ENCODE measurements at regions not wholly inside any gene's neighbourhood (a gene's known extent, or its start where the extent isn't known, plus 50 kb on each side); places are given as distances from the start of the nearest gene placed in this dataset.

- no peak for TF ChIP-seq CTCF (IDR thresholded peaks at IDR 0.05; ENCODE audit: insufficient read depth, low read depth, low read length, missing control alignments)
- no peak overlapping the region for H3K4me3 ChIP-seq (ENCODE audit: low read depth, low read length)
- no peak for DNase-seq (ENCODE audit: low read depth)
Measured at GRCh38 chr1:195828325-195828724, 779.9 kb downstream of the KCNT2 start.

GRCh38 chr1:195820925-195821324, 787.3 kb downstream of the KCNT2 start:
- no peak overlapping the region for H3K4me3 ChIP-seq (ENCODE audit: low read depth, low read length)
- TF ChIP-seq CTCF (IDR thresholded peaks at IDR 0.05; ENCODE audit: insufficient read depth, low read depth, low read length, missing control alignments): no peak
- DNase-seq (ENCODE audit: low read depth): no peak

GRCh38 chr1:195806060-195806459, 802.2 kb downstream of the KCNT2 start:
- no peak overlapping the region for H3K4me3 ChIP-seq (ENCODE audit: low read depth, low read length)
- no peak for DNase-seq (ENCODE audit: low read depth)
- TF ChIP-seq CTCF (IDR thresholded peaks at IDR 0.05; ENCODE audit: insufficient read depth, low read depth, low read length, missing control alignments): no peak

- TF ChIP-seq CTCF (IDR thresholded peaks at IDR 0.05; ENCODE audit: insufficient read depth, low read depth, low read length, missing control alignments): no peak
- DNase-seq (ENCODE audit: low read depth): no peak
- H3K4me3 ChIP-seq (ENCODE audit: low read depth, low read length): no peak overlapping the region
Measured at GRCh38 chr1:195804547-195804946, 803.7 kb downstream of the KCNT2 start.

- H3K4me3 ChIP-seq (ENCODE audit: low read depth, low read length): no peak overlapping the region
- DNase-seq (ENCODE audit: low read depth): no peak
- no peak for TF ChIP-seq CTCF (IDR thresholded peaks at IDR 0.05; ENCODE audit: insufficient read depth, low read depth, low read length, missing control alignments)
Measured at GRCh38 chr1:195799016-195799415, 809.2 kb downstream of the KCNT2 start.

GRCh38 chr1:195794225-195794624, 814.0 kb downstream of the KCNT2 start:
- TF ChIP-seq CTCF (IDR thresholded peaks at IDR 0.05; ENCODE audit: insufficient read depth, low read depth, low read length, missing control alignments): no peak
- H3K4me3 ChIP-seq (ENCODE audit: low read depth, low read length): no peak overlapping the region
- DNase-seq (ENCODE audit: low read depth): no peak

- TF ChIP-seq CTCF (IDR thresholded peaks at IDR 0.05; ENCODE audit: insufficient read depth, low read depth, low read length, missing control alignments): no peak
- no peak overlapping the region for H3K4me3 ChIP-seq (ENCODE audit: low read depth, low read length)
- DNase-seq (ENCODE audit: low read depth): no peak
Measured at GRCh38 chr1:195791796-195792195, 816.4 kb downstream of the KCNT2 start.
